PC-9 (cell line): ENCODE measurements at regions not wholly inside any gene's neighbourhood (a gene's known extent, or its start where the extent isn't known, plus 50 kb on each side); places are given as distances from the start of the nearest gene placed in this dataset.

Experiments used
- CTCF ChIP-seq: fragments of 200-600 bp; sonication (generic); conservative IDR thresholded peaks from 2 replicates; pipeline ENCODE4 v1.6.1; 2017; ENCODE audit warnings: mixed run types, antibody characterized with exemption, mild to moderate bottlenecking, moderate library complexity
- EZH2 ChIP-seq: fragments of 200-600 bp; sonication (generic); IDR thresholded peaks from 2 replicates; pipeline ENCODE4 v1.8.0; 2017; ENCODE audit warnings: antibody characterized with exemption, low read depth

GRCh38 chr3:148510116-148510515, 187.6 kb upstream of the AGTR1 start:
- TF ChIP-seq CTCF (no peak), EZH2 (no peak)
